CD4-positive, alpha-beta T cell treated with Interleukin-6 at 100 ng/mL for 8 hours (primary cell): ENCODE measurements at regions not wholly inside any gene's neighbourhood (a gene's known extent, or its start where the extent isn't known, plus 50 kb on each side); places are given as distances from the start of the nearest gene placed in this dataset.
"Not testable (repeated sequence)": the region's sequence is repeated elsewhere in the genome, so short reads cannot be mapped to it uniquely, and the experiment has no call there.

Experiments
- DNase-seq: peaks from one replicate; pipeline ENCODE4 v3.0.0-alpha.2; 2020; ENCODE audit warnings: mixed read lengths, low spot score

DNA sequence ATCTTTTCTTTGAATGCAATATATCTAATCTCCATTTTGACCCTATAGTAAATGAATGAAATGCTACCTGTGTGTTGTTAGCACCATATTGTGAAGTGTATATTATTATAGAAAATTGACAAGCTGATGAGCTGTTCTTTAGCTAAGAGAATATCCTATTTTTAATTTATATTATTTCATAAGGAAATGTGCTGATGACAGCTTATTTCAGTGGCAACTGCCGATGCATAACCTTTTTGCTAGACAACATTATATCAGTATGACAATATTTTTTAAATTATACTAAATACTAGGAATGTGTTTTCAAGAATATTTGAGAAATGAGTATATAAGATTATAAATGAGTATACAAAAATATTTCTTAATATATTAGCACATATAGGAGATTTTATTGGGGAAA lies 573.1 kb downstream of the ZNF608 start:
- no peak for DNase-seq

DNA sequence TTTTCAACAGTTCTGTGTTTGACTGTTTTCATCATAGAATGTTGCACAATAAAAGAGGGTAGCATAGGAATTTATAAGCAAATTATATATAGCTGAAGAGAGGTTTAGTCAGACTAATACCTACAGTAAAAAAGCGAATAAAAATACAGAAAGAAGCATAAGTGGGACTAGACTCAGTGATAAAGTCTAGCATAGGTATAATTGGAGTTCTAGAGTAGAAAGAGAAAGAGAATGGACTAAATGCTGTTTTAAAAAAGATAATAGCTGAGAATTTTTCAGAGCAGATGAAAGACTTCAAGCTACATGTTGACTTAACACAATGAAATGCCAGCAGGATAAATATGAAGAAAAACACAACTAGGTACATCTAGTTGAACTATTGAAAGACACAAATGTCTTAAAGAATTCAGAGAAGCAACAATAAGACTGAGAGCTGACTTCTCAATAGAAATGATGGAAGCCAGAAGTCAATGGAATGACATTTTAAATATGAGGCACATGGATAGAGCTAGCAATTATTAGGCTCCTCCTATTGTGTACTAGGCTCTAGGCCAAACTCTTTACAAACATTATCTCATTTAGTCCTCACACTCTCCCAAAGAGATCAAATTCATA lies 573.9 kb downstream of the ZNF608 start:
- DNase-seq = no peak

- DNase-seq = not testable (repeated sequence)
Measured at GRCh38 chr5:124168093-124168492, 578.3 kb downstream of the ZNF608 start.

- no peak for DNase-seq
Measured at GRCh38 chr5:124162767-124163532, 583.5 kb downstream of the ZNF608 start.

- DNase-seq = no peak
Measured at GRCh38 chr5:124161266-124161665, 585.2 kb downstream of the ZNF608 start.

DNA sequence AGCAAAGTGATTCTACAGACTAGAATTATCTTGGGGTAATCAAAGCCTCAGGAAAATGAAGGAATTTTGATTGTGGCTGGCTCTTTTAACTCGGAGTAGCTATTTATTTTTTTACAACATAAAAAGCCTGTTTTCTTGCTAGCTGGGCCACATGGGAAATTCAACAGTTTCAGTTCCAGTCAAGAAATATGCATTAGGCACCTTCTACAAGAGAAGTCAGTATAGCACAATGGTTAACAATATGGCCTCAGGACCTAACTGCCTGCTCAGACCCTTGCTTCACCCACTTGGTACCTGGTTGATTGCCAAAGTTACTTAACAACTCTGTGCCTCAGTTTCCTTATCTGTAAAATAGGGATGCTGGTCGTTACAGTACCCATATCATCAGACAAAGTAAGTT lies 586.2 kb downstream of the ZNF608 start:
- DNase-seq = no peak

- DNase-seq = no peak
Measured at GRCh38 chr5:124157320-124157719, 589.1 kb downstream of the ZNF608 start.

DNA sequence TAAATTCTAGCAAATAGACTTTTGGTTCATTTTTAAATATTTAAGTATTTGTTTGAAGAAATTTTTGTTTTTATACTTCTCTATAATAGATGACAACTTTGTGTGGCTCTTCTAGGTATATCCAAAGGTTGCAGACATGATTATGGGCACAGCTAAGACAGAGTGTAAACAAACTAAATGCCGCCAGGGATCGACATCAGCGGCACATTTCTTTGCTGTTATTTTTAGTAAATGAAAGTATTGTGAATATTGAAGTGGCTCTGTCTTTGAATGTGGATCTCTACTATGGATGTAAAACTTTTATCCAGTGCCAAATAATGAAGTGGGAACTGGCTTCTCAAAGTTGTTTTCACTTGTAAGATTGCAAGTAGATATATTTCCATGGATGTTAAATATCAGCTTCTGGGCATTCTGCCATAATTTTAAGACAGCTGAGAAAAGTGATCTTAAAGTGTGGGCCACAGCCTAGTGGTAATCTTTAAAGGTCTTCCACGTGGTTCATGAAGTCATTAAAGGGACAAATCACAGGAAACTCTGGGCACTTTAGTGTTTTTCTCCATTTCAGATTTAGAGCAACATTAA lies 589.9 kb downstream of the ZNF608 start:
- no peak for DNase-seq

GRCh38 chr5:124154714-124155113 lies 591.7 kb downstream of the ZNF608 start:
- no peak for DNase-seq

DNA sequence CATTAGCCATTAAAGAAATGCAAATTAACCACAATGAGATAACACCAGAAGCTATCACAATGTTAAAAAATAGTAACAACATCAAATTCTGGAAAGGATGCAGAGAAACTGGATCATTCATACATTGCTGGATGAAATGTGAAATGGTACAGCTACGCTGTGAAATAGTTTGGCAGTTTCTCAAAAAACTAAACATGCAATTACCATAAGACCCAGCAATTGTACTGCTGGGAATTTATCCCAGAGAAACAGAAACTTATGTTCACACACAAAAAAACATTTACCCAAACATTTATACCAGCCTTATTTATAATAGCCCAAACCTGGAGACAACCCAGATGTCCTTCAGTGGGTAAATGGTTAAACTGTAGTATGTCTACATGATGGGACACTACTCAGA lies 592.9 kb downstream of the ZNF608 start:
- no peak for DNase-seq

- DNase-seq = no peak
Measured at GRCh38 chr5:124148574-124148973, 597.9 kb downstream of the ZNF608 start.

DNA sequence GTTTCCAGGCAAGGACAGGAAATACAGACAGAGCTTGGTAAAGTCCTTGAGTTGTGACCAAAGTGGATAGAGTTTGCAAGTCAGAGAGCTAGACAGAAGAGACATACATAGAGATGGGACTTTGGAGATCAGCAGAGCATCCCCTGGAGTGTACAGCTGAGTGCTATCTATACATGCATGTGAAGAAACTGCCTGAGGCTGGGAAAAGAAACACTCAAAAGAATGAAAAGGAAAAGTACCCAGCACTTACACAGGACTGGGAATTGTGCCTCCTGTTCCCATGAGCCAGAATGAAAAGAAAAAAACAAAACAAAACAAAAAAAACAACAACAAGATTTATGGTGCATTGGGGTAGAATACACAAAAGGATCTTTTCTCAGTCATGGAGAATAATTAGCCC lies 606.4 kb downstream of the ZNF608 start:
- DNase-seq = no peak

DNA sequence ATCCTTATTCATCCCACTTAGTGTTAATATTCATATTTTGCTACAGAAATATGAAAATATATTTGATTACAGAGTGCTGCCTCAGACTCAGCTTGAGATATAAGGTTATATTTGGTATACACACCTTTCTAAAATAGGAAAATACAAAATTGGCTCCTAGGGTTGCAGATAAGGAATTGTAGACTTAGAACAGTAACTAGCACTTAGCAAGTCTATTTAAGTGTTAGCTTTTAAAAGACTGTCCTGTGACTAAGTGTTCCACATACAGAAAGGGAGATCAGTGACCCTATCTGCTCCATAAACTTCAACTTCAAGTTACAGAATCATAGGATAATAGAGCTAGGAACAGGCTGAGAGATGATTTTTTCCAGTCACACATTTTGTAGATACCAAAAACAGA lies 607.0 kb downstream of the ZNF608 start:
- no peak for DNase-seq

DNA sequence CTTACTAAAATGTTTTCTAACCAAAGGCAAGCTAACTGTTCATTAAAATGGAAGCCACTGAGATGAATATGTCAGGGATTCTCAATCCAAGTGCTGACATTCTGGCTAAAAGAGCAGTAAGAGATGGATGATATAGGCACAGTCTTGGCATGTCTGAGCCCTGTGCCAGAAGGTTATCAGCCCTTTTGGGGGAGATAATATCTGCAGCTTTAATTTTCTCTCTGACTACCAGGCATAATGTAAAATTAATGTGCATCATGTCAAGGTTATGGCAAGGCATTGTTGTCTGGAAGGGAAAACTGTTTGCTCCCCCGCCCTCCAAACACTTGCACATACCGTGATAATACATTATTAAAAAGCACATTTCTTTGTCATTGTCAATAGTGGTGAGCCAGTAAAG lies 609.8 kb downstream of the ZNF608 start:
- no peak for DNase-seq

- DNase-seq = no peak
Measured at GRCh38 chr5:124134941-124135340, 611.5 kb downstream of the ZNF608 start.

GRCh38 chr5:124133406-124133805 lies 613.0 kb downstream of the ZNF608 start:
- DNase-seq = no peak

DNA sequence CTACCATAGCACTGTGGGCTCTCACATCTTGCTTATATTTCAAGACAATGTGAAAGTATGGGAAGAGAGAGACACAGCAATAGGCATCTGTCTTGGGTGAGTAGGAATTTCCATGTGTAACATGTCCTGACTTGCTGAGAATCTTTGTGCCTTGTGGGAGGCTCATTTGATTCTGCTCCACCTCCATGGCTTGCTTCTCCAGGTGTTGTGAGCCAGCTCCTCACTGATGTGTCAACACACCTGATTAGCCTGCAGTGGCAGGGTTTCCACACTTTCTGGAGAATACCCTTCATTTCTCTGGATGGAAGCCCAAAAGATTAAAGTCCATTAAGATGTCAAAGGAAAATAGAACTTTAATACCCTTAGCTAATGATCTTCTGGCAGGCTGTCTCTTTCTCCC lies 613.6 kb downstream of the ZNF608 start:
- DNase-seq = no peak

GRCh38 chr5:124131466-124131865 lies 615.0 kb downstream of the ZNF608 start:
- DNase-seq = no peak

- DNase-seq = no peak
Measured at GRCh38 chr5:124130816-124131215, 615.6 kb downstream of the ZNF608 start.

DNA sequence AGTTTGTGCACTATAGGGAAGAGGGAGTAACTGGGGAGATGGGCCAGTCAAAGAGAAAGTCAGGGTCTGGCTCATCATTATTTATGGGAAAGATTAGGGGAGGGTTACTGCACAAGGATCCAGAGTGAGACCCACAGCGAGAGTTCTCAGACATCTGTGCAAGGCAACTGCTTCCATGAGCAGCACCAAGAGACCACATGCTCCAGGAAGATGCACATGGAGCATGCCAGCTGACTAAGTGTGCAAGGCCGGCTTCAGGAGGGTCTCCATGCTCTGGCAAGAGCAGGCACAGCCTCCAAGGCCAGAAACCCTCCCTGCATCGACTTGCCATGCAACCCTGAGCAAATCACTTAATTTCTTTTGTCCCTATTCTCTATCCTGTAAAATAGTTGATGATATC lies 616.9 kb downstream of the CSNK1G3 start:
- DNase-seq = no peak

- no peak for DNase-seq
Measured at GRCh38 chr5:124126504-124127217, 614.7 kb downstream of the CSNK1G3 start.

DNA sequence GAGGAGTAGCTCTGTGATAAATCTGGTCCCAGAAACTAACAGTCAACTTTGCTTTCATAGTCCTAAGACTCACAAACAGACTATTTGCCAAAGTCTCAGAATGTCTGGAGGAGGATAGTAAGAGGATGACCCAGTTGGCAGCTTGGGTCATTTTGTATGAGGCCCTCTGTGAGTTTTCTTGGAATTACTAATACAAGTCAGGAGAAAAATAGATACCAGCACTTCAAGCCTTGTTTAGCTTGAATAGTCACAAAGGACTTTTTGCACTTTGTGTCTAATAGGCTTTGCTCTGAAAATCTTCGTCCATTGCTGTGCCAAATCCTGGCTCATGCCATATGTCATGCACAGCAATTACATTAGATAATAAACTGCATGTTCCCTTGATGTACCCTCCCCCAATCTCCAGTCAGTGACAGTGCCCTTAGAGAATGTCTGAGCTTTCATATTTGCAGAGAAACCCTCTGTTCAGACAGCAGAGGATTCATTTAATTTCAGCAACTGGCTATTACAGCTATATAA lies 612.8 kb downstream of the CSNK1G3 start:
- DNase-seq = no peak

GRCh38 chr5:124121198-124121597 lies 609.2 kb downstream of the CSNK1G3 start:
- DNase-seq = no peak
